22Rv1 (cell line): ENCODE measurements at regions not wholly inside any gene's neighbourhood (a gene's known extent, or its start where the extent isn't known, plus 50 kb on each side); places are given as distances from the start of the nearest gene placed in this dataset.

Experiments used
- CTCF ChIP-seq: fragments of 450-650 bp; IDR thresholded peaks from 2 replicates; pipeline ENCODE4 v1.5.1; 2017; ENCODE audit warnings: mild to moderate bottlenecking
- ZFX ChIP-seq: fragments of 450-650 bp; IDR thresholded peaks from 2 replicates; pipeline ENCODE4 v1.6.1; 2017; ENCODE audit warnings: antibody characterized with exemption, borderline replicate concordance

DNA sequence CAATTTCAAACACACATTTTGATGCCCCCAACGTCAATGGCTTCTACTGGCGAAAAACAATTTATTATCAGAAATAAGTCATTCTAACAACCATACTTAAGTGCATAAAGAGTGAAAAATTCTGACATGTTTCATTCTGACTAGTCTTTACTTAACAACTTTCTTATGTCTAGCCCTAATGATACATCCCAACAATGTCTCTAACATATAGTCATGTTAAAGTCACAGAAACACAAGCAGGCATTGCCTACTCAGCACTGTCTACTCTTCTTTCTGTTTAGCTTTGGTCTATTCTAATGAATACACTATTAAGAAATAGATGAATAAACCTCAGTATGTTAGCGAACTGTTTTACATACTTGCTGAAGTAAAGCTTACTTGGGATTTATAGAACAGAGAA is 105.8 kb upstream of the DUSP10 start:
- TF ChIP-seq CTCF (no peak), ZFX (no peak)
